NCI-H2029 treated with DMSO at 0.1 percent for 48 hours (cell line): ENCODE measurements at regions not wholly inside any gene's neighbourhood (a gene's known extent, or its start where the extent isn't known, plus 50 kb on each side); places are given as distances from the start of the nearest gene placed in this dataset.
"Not testable (repeated sequence)": the region's sequence is repeated elsewhere in the genome, so short reads cannot be mapped to it uniquely, and the experiment has no call there.

ENCODE experiments used
- DNase-seq: peaks from one replicate; lab custom pipeline; 2025; lab: John Stamatoyannopoulos, UW

GRCh38 chr18:22739061-22739642, 194.0 kb upstream of the RBBP8 start:
- DNase-seq, result no peak

DNA sequence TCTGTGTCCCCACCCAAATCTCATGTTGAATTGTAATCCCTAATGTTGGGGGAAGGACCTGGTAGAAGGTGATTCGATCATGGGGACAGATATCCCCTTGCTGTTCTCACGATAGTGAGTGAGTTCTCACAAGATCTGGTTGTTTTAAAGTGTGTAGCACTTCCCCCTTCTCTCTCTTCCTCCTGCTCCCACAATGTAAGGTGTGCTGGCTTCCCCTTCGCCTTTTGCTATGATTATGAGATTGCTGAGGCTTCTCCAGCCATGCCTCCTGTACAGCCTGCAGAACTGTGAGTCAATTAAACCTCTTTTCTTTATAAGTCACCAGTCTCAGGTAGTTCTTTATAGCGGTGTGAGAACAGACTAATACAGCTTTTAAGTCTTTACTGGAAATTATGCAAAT, 193.3 kb upstream of the RBBP8 start:
- no peak for DNase-seq

DNA sequence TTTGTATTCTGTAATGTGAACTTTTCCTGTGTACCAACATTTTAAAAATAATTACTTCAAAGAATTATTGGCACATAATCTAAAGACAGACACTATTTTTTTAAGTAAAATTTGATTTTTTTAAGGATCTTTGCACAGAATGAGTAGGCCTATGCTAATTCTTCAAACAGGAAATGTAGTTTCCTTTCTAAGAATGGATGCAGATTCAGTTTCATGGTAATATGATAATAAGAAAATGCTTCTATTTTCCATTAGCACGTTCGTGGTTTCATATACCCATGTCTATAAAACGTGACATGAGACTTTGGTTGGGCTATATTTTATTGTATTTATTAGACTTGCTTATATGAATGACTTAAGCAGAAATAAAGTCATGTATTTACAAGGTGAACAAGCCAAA, 191.8 kb upstream of the RBBP8 start:
- DNase-seq, result no peak

DNA sequence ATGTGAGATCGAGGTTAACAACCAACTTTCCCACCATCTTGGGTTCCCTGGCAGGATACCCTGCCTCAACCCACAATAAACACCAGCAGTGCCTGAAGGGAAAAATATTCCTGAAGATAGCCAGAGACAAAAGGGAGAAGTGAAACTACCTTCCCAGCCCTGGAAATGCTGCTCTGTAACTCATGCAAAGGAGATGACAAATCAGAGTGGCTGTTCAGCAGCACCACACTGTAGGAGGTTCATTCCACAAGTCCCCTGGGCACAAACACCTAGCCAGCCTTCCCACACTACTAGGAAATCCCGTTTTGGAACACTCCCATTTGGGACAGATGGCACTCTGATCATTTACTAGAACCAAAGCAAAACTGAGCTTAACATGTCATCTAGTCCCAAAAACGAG, 190.7 kb upstream of the RBBP8 start:
- DNase-seq, result no peak

GRCh38 chr18:22745966-22746365, 187.2 kb upstream of the RBBP8 start:
- no peak for DNase-seq

DNA sequence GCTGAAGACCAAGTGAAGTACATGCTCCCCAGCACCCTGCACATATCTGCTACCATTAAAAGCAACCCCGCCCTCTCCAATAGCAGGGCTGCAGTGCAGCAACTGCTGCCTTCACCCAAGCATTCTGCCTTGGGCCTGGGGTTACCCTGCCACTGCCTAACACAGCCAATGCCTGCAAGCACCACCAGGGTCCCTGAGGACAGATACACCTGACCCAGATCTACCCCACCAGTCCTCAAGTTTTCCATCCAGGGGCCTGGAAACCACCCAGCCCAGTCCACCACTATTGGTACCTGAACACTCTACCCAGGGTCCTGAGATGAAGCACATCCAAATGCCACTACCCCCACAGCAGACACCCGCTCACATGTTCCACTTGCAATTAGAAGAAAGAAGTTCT, 181.1 kb upstream of the RBBP8 start:
- no peak for DNase-seq

DNA sequence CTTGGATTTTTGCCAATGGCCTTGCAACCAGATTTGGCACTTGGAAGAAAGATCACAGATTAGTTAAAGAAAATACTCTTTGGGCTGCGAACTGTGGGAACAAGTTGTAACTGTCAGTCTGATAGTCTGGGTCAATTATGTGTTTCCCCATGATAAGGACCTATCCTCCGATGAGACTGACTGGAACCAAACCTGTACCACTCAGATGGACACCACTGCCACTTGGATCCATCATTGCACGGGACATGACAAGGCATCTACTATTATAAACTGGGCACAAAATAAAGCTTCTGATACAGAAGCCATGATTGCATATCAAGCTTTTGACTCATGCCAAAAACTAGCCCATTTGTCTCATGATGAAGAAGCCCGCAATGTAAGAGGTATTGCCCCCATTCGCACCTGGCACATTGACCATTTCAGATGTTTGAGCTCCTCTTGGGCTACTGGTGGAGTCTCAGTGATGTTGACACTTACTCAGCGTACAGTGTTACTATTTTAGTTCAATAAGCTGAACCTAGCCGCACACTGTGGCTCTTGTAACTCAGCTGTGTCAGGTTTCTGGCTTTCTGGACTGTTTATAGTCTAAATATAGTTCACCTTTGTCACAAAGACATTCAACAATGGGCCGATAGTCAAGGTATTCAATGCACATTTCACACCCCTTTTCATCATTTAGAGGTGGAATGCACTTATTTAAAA, 179.8 kb upstream of the RBBP8 start:
- DNase-seq, result no peak

DNA sequence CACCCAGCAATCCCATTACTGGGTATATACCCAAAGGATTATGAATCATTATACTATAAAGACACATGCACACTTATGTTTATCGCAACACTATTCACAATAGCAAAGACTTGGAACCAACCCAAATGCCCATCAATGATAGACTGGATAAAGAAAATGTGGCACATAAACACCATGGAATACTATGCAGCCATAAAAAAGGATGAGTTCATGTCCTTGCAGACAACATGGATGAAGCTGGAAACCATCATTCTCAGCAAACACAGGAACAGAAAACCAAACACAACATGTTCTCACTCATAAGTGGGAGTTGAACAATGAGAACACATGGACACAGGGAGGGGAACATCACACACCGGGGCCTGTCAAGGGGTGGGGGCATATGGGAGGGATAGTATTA, 169.1 kb upstream of the RBBP8 start:
- not testable (repeated sequence) for DNase-seq

DNA sequence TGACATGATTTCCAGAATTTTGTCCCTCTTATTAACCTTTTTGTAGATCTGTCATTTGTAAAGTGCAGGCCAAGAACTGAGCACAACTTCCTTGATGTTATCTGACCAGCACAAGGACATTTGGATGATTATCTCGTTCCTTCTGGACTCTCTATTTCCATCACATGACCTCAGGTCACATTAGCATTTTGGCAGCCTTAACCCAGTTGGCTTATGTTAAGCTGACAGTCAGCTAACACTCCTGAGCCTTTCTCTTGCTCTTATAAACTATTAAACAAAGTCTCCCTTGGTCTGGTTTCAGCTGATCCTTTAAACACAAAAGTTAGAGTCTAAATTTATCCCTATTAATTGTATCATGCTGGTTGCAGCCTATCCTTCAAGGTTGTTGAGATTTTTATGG, 167.2 kb upstream of the RBBP8 start:
- DNase-seq, result no peak

DNA sequence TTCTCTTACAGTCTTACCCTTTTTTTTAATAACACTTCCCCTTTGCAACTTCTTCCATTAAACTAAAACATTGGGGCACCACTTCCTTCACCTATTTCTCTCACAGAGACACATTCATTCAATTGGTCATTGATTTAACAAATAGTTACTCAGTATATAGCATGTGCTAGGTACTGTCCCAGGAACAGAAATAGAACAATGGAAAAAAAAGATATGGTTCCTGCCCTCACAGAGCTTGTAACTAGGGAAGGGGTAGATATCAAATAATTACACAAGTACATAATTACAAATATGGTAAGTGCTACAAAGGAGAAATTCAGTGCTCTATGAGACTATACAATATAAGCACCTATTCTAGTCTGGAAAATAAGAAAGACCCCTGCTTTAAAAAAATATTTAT, 165.5 kb upstream of the RBBP8 start:
- no peak for DNase-seq

DNA sequence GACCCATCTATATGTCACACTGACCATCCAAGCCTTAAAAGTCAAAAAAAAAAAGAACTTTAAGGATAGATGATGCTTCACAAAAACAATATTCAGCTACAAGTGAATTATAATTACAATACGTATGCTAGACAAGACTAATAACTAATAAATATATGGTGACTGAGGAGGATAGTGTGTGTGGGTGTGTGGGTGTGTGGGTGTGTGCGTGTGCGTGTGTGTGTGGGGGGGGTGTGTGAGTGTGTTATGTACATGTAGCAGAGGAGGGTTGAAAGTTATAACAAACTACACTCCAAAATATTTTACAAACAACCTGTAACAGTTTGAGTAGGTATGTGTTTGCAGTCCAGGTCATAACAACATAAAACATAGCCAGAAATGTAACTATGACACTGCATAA, 159.2 kb upstream of the RBBP8 start:
- no peak for DNase-seq

- DNase-seq, result peak; percentile 4
These were observed 154.1 kb upstream of the RBBP8 start for GRCh38 chr18:22778996-22779395.

GRCh38 chr18:22783245-22783644, 149.9 kb upstream of the RBBP8 start:
- DNase-seq, result no peak

- no peak for DNase-seq
These were observed 149.5 kb upstream of the RBBP8 start for GRCh38 chr18:22783662-22784076.

DNA sequence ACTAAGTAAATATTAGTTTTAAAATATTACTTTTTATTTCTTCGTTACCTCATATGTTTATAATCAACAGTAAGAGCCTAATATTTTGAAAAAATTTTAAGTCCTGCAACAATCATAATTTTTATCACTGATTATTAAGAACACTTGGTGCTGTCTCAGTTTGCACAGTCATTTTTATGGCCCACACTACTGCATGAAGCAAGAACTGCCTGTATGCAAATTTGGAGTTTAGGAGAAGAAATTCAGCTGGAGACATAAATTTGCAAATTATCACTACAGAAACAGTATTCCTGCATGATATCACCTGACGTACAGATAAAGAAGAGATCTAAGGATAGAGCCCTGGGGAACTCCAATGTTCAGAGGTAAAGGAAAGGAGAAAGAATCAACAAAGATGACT, 144.1 kb upstream of the RBBP8 start:
- DNase-seq, result no peak

GRCh38 chr18:22789600-22789999, 143.5 kb upstream of the RBBP8 start:
- DNase-seq, result no peak

DNA sequence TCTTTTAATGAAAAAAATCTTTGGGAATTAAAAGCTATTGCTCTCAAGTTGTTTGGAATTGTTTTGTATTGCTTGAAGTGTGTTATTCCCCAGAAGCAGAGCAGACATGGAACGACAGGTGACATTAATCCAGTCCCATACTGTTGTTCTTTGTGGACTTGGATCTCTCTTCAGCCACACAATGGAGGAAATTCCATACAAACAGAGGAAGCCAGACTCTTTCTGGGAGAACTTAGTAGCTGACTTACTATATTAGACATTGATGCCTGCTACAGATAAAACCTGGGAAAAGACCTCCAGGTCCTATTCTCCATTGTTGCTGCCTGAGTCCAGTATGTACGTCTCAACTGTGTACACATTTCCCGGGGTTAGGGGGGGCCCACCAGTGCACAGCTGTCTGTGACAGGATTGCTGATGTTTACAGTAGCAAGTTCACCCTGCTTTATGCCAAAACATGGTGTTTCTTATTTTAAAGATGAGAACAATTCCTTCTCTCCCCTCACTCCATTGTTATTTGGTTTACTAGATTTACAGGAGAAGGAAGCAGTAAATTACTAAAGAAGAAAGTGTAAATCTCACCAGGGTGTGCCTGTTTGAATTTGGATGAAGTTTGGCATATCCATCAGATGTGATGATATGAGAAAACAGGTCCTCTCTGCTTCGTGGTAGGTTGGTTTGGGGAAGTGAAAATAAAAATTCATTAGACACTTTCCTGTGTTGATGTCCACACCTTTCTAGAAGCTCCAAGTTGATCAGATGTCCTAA, 142.4 kb upstream of the RBBP8 start:
- no peak for DNase-seq

- no peak for DNase-seq
These were observed 141.9 kb upstream of the RBBP8 start for GRCh38 chr18:22791310-22791610.

DNA sequence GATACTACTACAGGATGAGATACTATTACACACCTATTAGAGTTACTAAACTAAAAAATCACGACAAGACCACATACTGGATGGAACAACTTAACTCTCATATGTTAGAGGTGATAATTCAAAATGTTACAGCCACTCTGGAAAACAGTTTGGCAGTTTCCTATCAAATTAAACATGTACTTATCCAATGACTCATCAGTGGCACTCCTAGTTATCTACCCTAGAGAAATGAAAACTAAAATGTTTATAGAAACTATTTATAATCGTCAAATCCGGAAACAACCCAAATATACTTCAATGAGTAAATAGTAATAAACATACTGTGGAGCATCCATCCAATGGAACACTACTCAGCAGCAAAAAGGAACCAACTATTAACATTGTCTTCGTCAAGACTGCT, 137.0 kb upstream of the RBBP8 start:
- DNase-seq, result no peak

DNA sequence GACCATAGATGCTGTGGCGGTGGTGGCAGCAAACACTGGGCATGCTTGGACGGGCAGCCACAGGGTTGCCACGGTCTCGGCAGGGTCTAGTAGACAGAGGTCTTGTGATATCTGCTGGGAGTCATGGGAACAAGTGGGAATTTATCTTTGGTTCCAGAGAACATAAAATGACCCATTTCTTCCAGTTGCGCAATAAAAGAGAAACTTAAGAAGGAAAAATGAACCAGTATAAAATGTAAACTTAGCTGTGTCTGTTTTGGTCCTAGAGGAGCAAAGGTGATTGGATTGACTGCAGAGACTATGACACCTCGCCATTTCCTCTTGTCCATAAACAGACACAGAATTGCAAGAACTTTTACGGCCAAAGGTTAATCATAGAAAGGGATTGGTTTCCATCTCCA, 132.6 kb upstream of the RBBP8 start:
- DNase-seq, result no peak

DNA sequence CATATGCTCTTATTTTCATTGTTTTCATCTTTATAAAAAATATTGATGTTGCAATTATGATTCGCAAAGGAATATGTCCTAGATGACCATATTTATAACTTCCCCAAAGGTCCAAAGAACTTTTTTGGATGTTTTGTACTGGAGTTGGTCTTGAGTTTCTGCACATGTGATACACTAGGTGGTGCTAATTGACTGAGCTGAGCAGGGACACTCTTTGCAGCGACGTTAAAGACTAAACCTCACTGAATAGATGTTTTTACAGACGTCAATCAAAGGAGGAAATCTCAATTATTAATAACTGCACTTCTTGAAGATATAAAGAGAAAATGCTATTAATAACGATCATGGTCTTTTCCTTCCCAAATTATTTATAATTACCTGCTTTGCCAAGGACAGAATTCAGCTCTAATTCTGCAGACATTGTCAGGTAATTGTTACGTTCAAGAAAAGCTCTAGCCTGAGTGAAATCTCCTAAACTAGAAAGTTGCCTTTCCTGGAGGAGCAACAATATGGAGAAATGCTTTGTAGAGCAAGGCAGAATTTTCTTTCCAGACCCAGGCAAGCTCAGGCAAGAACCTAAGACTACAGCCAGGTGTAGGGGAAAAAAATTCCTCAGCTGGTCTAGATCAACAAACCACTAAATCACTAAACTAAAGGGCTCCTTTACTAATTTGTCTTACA, 119.3 kb upstream of the RBBP8 start:
- DNase-seq, result no peak

DNA sequence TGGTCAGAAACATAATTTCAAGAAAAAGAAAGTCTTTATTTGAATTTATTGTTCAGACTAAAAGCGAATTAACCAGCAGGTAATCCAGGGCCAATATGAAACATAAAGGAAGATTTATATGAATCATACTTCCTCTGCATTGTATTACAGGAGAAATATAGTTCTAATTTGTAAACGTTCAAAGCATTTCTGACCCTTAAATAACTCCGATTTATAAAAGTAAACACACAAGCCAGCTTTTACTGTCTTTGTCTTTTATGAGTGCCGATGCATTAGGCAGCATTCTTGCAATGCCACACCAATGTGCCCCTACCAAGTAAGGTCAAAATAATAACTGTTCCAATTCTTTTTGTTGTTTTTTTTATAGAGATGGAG, 118.8 kb upstream of the RBBP8 start:
- DNase-seq, result no peak
